Stomach (tissue), 8 donors: ENCODE measurements at regions not wholly inside any gene's neighbourhood (a gene's known extent, or its start where the extent isn't known, plus 50 kb on each side); places are given as distances from the start of the nearest gene placed in this dataset.

Experiments
- DNase-seq, 2 donors: peaks; one replicate each; pipeline versions ENCODE4 v3.0.0 to v3.0.0-alpha.2; 2013 to 2019
- H3K27ac ChIP-seq, 5 donors: fragments of 200-600 bp in 4 of 5; sonication (generic) in 4 of 5; one replicate each; pipeline ENCODE4 v1.5.1; 2013 to 2019; ENCODE audit warnings: mild to moderate bottlenecking in 1 of 5, moderate library complexity in 1 of 5
- H3K27me3 ChIP-seq, 3 donors: fragments of 200-600 bp; sonication (generic); one replicate each; pipeline ENCODE4 v1.5.1; 2017 to 2019; ENCODE audit warnings: mixed run types in 1 of 3
- H3K36me3 ChIP-seq, 4 donors: fragments of 200-600 bp; sonication (generic); 1 replicate in 3 of 4; 2 replicates in 1 of 4; pipeline ENCODE4 v1.5.1; 2016 to 2019
- H3K4me1 ChIP-seq, 4 donors: fragments of 200-600 bp; sonication (generic); one replicate each; pipeline ENCODE4 v1.5.1; 2016 to 2019
- H3K4me3 ChIP-seq, 4 donors: fragments of 200-600 bp; sonication (generic) in 3 of 4; one replicate each; pipeline ENCODE4 v1.5.1; 2016 to 2019; ENCODE audit warnings: mild to moderate bottlenecking in 1 of 4
- H3K9me3 ChIP-seq, 4 donors: fragments of 200-600 bp; sonication (generic); one replicate each; pipeline ENCODE4 v1.5.1; 2016 to 2019
- EP300 ChIP-seq: sonication (generic); formaldehyde crosslinking; IDR thresholded peaks from one replicate; pipeline ENCODE4 v1.6.1; 2017; ENCODE audit warnings: antibody characterized with exemption
- POLR2A ChIP-seq, 4 donors: fragments of 450-650 bp; IDR thresholded peaks; one replicate each; pipeline ENCODE4 v1.6.1; 2016; ENCODE audit warnings: antibody characterized with exemption in 4 of 4, control low read depth in 2 of 4, mild to moderate bottlenecking in 1 of 4, moderate library complexity in 1 of 4
- POLR2AphosphoS5 ChIP-seq, 3 donors: sonication (generic); formaldehyde crosslinking; IDR thresholded peaks; one replicate each; pipeline ENCODE4 v1.6.1; 2016; ENCODE audit warnings: antibody characterized with exemption in 3 of 3
- WGBS, 5 donors: extraction: QIAGEN DNeasy Blood & Tissue Kit in 3 of 5; methylation state at CpG; one replicate each; pipeline versions ENCODE4 v1.1.5 to v1.1.7; 2013 to 2018; 5-methylcytosine and 5-hydroxymethylcytosine counted together
- intact Hi-C: fragments of 100-400 bp; cut with DNase I; formaldehyde crosslinking; loops from one replicate; pipeline ENCODE4 v1.15.1; 2023; ENCODE audit warnings: low total_unique reads
- TF ChIP-seq, protein P1 (sequence below), 7 experiments: fragments of 450-650 bp in 4 of 7; fragments of 200-600 bp in 3 of 7; sonication (generic) in 3 of 7; IDR thresholded peaks; one replicate each; pipeline ENCODE4 v1.5.1; 2016 to 2019; ENCODE audit warnings: antibody characterized with exemption in 7 of 7, control low read depth in 2 of 7, mild to moderate bottlenecking in 1 of 7
- donor health status: healthy with polysubstance abuse.
- donor health status: Bipolar disorder and iron deficiency.
- donor health status: healthy.

DNA sequence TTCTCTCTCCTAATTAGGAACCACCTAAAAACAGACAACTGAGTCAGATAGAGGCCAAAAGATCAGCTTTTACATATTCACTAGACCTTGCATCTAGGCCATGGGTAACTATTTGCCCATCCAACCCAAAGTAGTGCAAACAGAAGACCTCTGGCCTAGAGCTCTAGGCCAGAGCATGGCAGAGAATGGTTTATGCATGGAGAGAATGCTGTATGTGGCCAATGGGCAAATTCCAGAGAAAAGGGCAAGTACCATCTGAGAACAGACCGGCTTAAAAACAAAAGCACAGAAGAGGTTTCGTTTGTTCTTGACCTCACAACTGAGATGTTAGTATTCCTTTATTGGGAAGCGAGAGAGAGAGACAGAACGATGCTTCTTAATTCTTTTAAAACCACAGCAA lies 151.7 kb upstream of the RFX3 start:
- TF ChIP-seq EP300 (no peak), POLR2AphosphoS5 (IDR thresholded peaks at IDR 0.05) (no peak)
- Histone ChIP-seq H3K27ac (no peak overlapping the region), H3K27me3 (no peaks in the 10 kb centered on the region), H3K36me3 (no peaks in the 10 kb centered on the region), H3K9me3 (no peaks in the 10 kb centered on the region), H3K4me3 (no peak overlapping the region), H3K4me1 (no peaks in the 10 kb centered on the region)
- intact Hi-C loops = no loop called here
- DNase-seq = no peak
- 88 to 93% (median 90%) methylated on average over 4 of the region's 4 CpGs for WGBS, 5 donors

DNA sequence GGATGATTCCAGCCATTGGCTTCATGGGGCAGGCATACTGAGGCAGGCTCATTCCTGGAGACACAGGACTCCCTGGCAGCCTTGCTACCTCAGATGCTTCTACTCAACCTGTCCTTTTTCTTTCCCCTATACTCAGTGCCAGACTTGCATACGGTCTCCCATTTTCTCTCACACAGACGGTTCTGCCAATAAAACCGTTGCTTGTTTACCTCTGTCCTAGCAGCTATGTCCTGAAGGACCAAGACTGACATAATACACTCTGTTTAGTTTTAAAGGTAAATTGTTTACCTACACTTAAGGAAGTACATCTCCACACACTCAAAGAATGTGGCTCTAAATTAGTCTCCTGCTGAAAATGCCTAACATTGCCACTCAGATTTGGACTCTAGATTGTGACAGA lies 151.0 kb upstream of the RFX3 start:
- no peak for DNase-seq
- no peaks in the 10 kb centered on the region for H3K27me3 ChIP-seq
- H3K4me3 ChIP-seq = no peak overlapping the region
- no peak overlapping the region for H3K27ac ChIP-seq
- TF ChIP-seq EP300 (no peak), POLR2AphosphoS5 (IDR thresholded peaks at IDR 0.05) (no peak), POLR2A (IDR thresholded peaks at IDR 0.05) (no peak)
- TF ChIP-seq, protein P1, sequence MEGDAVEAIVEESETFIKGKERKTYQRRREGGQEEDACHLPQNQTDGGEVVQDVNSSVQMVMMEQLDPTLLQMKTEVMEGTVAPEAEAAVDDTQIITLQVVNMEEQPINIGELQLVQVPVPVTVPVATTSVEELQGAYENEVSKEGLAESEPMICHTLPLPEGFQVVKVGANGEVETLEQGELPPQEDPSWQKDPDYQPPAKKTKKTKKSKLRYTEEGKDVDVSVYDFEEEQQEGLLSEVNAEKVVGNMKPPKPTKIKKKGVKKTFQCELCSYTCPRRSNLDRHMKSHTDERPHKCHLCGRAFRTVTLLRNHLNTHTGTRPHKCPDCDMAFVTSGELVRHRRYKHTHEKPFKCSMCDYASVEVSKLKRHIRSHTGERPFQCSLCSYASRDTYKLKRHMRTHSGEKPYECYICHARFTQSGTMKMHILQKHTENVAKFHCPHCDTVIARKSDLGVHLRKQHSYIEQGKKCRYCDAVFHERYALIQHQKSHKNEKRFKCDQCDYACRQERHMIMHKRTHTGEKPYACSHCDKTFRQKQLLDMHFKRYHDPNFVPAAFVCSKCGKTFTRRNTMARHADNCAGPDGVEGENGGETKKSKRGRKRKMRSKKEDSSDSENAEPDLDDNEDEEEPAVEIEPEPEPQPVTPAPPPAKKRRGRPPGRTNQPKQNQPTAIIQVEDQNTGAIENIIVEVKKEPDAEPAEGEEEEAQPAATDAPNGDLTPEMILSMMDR (IDR thresholded peaks at IDR 0.05) = no peak
- intact Hi-C loops = no loop called here
- H3K36me3 ChIP-seq = no peaks in the 10 kb centered on the region
- no peaks in the 10 kb centered on the region for H3K9me3 ChIP-seq
- 45 to 71% (median 51%) methylated on average over 3 of the region's 3 CpGs for WGBS, 5 donors
- no peaks in the 10 kb centered on the region for H3K4me1 ChIP-seq

DNA sequence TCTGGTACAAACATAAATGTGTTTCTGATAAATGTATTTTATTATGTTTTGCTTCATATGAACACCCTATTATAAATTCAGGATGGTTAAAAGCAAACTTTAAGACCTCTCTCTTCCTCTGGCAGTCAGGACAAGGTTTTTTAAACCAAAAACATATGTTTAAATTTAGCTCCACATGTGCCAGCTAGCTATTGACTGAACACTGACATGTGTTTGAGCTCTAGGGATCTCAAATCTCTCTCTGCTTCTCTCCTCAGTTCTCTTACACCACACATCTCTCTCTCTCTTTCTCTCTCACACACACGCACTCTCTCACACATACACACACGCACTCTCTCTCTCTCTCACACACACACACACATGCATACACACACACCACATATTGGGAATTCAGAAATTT lies 150.1 kb upstream of the RFX3 start:
- Histone ChIP-seq H3K27ac (no peak overlapping the region), H3K9me3 (no peaks in the 10 kb centered on the region), H3K4me3 (no peak overlapping the region), H3K27me3 (no peaks in the 10 kb centered on the region), H3K4me1 (no peaks in the 10 kb centered on the region), H3K36me3 (no peaks in the 10 kb centered on the region)
- intact Hi-C loops = no loop called here
- TF ChIP-seq, protein P1 (IDR thresholded peaks at IDR 0.05) = no peak
- TF ChIP-seq EP300 = no peak
- TF ChIP-seq POLR2A (IDR thresholded peaks at IDR 0.05) = no peak
- TF ChIP-seq POLR2AphosphoS5 (IDR thresholded peaks at IDR 0.05) = no peak
- 76 to 96% (median 90%) methylated on average over 1 to 2 of the region's 2 CpGs for WGBS, 5 donors
- no peak for DNase-seq

DNA sequence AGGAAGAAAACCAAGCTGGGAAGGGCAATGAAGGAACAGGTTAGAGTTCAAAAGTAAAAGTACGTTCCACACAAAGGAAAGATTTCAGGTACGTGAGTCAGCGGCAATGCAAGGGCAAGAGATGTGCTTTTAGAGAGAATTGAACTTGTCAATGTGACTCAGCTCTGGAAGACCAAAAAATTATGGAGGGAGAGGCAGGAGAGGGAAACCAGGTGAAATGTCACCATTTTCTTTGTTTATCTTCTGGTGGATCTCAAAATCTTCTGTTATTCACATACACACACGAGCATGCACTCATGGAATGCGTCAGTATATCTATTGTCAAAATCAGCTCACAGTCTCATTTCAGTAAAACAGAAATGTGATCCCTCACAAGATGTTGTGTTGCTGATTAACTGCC lies 148.8 kb upstream of the RFX3 start:
- WGBS, 5 donors = 79 to 85% (median 84%) methylated on average over 5 of the region's 5 CpGs
- Histone ChIP-seq H3K27ac (no peak overlapping the region), H3K9me3 (no peaks in the 10 kb centered on the region), H3K4me1 (no peaks in the 10 kb centered on the region), H3K4me3 (no peak overlapping the region), H3K36me3 (no peaks in the 10 kb centered on the region), H3K27me3 (no peaks in the 10 kb centered on the region)
- TF ChIP-seq EP300 (no peak), POLR2A (IDR thresholded peaks at IDR 0.05) (no peak), POLR2AphosphoS5 (IDR thresholded peaks at IDR 0.05) (no peak)
- TF ChIP-seq, protein P1 (IDR thresholded peaks at IDR 0.05) = no peak
- intact Hi-C loops = no loop called here
- no peak for DNase-seq

DNA sequence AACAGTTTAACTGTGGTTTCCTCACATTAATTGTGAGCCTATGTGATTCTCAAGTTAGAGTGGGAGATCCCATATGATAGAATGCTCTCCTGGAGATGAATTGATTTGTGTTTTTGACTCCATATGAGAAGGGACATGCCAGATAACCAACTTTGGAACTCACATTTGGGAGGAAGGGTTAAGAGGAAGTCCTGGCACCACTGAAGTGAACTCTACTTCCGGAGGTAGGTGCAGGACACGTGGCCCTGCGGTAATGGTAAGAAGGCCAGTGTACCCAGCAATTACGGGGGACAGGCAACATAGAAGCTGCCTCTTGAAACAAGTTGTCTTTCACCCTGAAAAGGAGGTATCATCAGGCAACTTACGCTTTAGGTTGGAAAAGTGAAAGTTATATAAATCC lies 146.6 kb upstream of the RFX3 start:
- DNase-seq = no peak
- Histone ChIP-seq H3K4me1 (no peaks in the 10 kb centered on the region), H3K27me3 (no peaks in the 10 kb centered on the region), H3K4me3 (no peak overlapping the region), H3K9me3 (no peaks in the 10 kb centered on the region), H3K27ac (no peak overlapping the region), H3K36me3 (no peaks in the 10 kb centered on the region)
- intact Hi-C loops = no loop called here
- WGBS, 5 donors = 86 to 92% (median 91%) methylated on average over 5 of the region's 5 CpGs
- TF ChIP-seq POLR2AphosphoS5 (IDR thresholded peaks at IDR 0.05) (no peak), POLR2A (IDR thresholded peaks at IDR 0.05) (no peak), EP300 (no peak)
- TF ChIP-seq, protein P1 (IDR thresholded peaks at IDR 0.05) = no peak
